ENCODE measurements at regions not wholly inside any gene's neighbourhood (a gene's known extent, or its start where the extent isn't known, plus 50 kb on each side); places are given as distances from the start of the nearest gene placed in this dataset.

- Histone ChIP-seq H4K5ac (ENCODE audit: insufficient read length, low read depth, low read length) (no peak overlapping the region), H3K18ac (ENCODE audit: extremely low read depth, low read length) (no peak overlapping the region), H3K36me3 (ENCODE audit: control insufficient read depth in 2 of 4, insufficient read depth in 4 of 4, low read length in 3 of 4) (no peaks in the 10 kb centered on the region), H3K79me2 (ENCODE audit: control insufficient read depth in 1 of 2, insufficient read depth in 2 of 2, low read length in 2 of 2) (no peaks in the 10 kb centered on the region), H3K4ac (replicated peaks; ENCODE audit: insufficient read length, low read depth, low read length) (no peak overlapping the region), H2AFZ (ENCODE audit: low read length) (peak overlapping the region; percentile 42), H4K91ac (replicated peaks; ENCODE audit: insufficient read length, low read length) (no peak overlapping the region), H2AK5ac (ENCODE audit: low read depth, low read length) (no peak overlapping the region), H3K27me3 (replicated peaks in 1 of 4; ENCODE audit: control insufficient read depth in 3 of 4, extremely low read depth in 1 of 4, insufficient read depth in 3 of 4, low read length in 3 of 4) (no peaks in the 10 kb centered on the region; a peak in 1 of 7 replicates), H3K9me3 (ENCODE audit: insufficient read depth in 2 of 2, low read depth in 1 of 2, low read length in 1 of 2) (no peaks in the 10 kb centered on the region), H2BK12ac (ENCODE audit: low read depth, low read length) (no peak overlapping the region), H3K9ac (replicated peaks in 1 of 4; ENCODE audit: extremely low read depth in 1 of 4, low read depth in 3 of 4, low read length in 3 of 4) (no peak overlapping the region), H3K4me2 (ENCODE audit: insufficient read depth in 1 of 2, low read depth in 2 of 2, low read length in 2 of 2) (no peak overlapping the region), H2BK120ac (replicated peaks; ENCODE audit: low read depth, low read length) (no peak overlapping the region), H3K23me2 (ENCODE audit: low read depth, low read length) (no peaks in the 10 kb centered on the region), H3K14ac (ENCODE audit: insufficient read length) (no peak overlapping the region), H2BK5ac (ENCODE audit: low read depth, low read length) (no peak overlapping the region), H3K4me1 (replicated peaks in 1 of 4; ENCODE audit: control insufficient read depth in 3 of 4, insufficient read depth in 4 of 4, low read length in 3 of 4) (peaks cover 0 to 7% (median 3%) of the 10 kb centered on the region in 4 experiments; a peak in 2 of 7 replicates), H3K27ac (ENCODE audit: low read depth, low read length) (no peak overlapping the region), H3K23ac (ENCODE audit: insufficient read length) (no peak overlapping the region), H3K79me1 (ENCODE audit: low read depth, low read length) (no peaks in the 10 kb centered on the region), H3K4me3 (ENCODE audit: extremely low read depth in 1 of 4, insufficient read depth in 2 of 4, low read depth in 3 of 4, low read length in 4 of 4) (no peak overlapping the region), H4K8ac (ENCODE audit: extremely low read depth, insufficient read depth, low read length) (no peak overlapping the region), H2BK20ac (ENCODE audit: low read length) (no peak overlapping the region), H4K20me1 (replicated peaks in 1 of 2; ENCODE audit: control insufficient read depth in 1 of 2, insufficient read depth in 2 of 2, low read length in 2 of 2) (no peaks in the 10 kb centered on the region), H3K56ac (replicated peaks; ENCODE audit: insufficient read length, low read depth, low read length) (no peak overlapping the region), H2BK15ac (ENCODE audit: low read length) (no peak overlapping the region)
- ChIA-PET POLR2A (ENCODE audit: partially characterized antibody) (interaction anchor here (1.3 kb wide), 1 partner anchor 9 kb away, joined by 3 read pairs; no protein-coding TSS in a partner anchor), CTCF (ENCODE audit: partially characterized antibody) (interaction anchor here (1.5 to 2.1 kb wide), 4 partner anchors 16 to 46 kb away, joined by 3 to 5 read pairs (median 4); no protein-coding TSS in a partner anchor)
- DNase-seq (ENCODE audit: low read depth in 1 of 2, low spot score in 2 of 2): no peak
- FAIRE-seq: no peak
- TF ChIP-seq BCL11A (IDR thresholded peaks at IDR 0.05; ENCODE audit: low read depth in 2 of 2, low read length in 2 of 2): no peak
- no peak for TF ChIP-seq HDAC2 (IDR thresholded peaks at IDR 0.05; ENCODE audit: borderline replicate concordance in 1 of 2, low read depth in 2 of 2, low read length in 2 of 2)
- no peak for TF ChIP-seq MAX (IDR thresholded peaks at IDR 0.05)
- 79% methylated on average over 11 of the region's 11 CpGs; no CpG with 5 or more reads in 1 of the 2 experiments for WGBS, 2 experiments (ENCODE audit: extremely low coverage in 1 of 2, insufficient coverage in 1 of 2, insufficient read length in 1 of 2, insufficient replicate concordance in 2 of 2, low coverage in 1 of 2, low lambda C conversion rate in 2 of 2, missing lambda C conversion rate in 1 of 2)
These were observed 403.0 kb downstream of the GADD45G start for GRCh38 chr9:90007516-90008440.

Data from H1 (cell line).